ENCODE measurements at regions not wholly inside any gene's neighbourhood (a gene's known extent, or its start where the extent isn't known, plus 50 kb on each side); places are given as distances from the start of the nearest gene placed in this dataset.

- no peaks in the 10 kb centered on the region for H3K27me3 ChIP-seq
- no peak overlapping the region for H3K4me3 ChIP-seq
- H3K4me1 ChIP-seq = no peaks in the 10 kb centered on the region
- H3K27ac ChIP-seq = no peak overlapping the region
- H3K36me3 ChIP-seq = no peaks in the 10 kb centered on the region
- no peaks in the 10 kb centered on the region for H3K9me3 ChIP-seq
- TF ChIP-seq CTCF (IDR thresholded peaks at IDR 0.05) = no peak
- no peak for TF ChIP-seq POLR2A (IDR thresholded peaks at IDR 0.05)
- no peak for DNase-seq
Measured at GRCh38 chr7:8354503-8354902, 78.9 kb upstream of the NXPH1 start.

GRCh38 chr7:8356071-8356470 lies 77.3 kb upstream of the NXPH1 start:
- Histone ChIP-seq H3K27ac (no peak overlapping the region), H3K4me1 (no peaks in the 10 kb centered on the region), H3K36me3 (no peaks in the 10 kb centered on the region), H3K27me3 (no peaks in the 10 kb centered on the region), H3K4me3 (no peak overlapping the region), H3K9me3 (no peaks in the 10 kb centered on the region)
- no peak for DNase-seq
- TF ChIP-seq POLR2A (IDR thresholded peaks at IDR 0.05) (no peak), CTCF (IDR thresholded peaks at IDR 0.05) (no peak)

GRCh38 chr7:8357536-8357935 lies 75.9 kb upstream of the NXPH1 start:
- TF ChIP-seq CTCF (IDR thresholded peaks at IDR 0.05) (no peak), POLR2A (IDR thresholded peaks at IDR 0.05) (no peak)
- H3K4me1 ChIP-seq = no peaks in the 10 kb centered on the region

GRCh38 chr7:8360564-8361153 lies 72.8 kb upstream of the NXPH1 start:
- H3K4me3 ChIP-seq = no peak overlapping the region
- H3K27me3 ChIP-seq = no peaks in the 10 kb centered on the region
- no peak for TF ChIP-seq POLR2A (IDR thresholded peaks at IDR 0.05)
- TF ChIP-seq CTCF (IDR thresholded peaks at IDR 0.05) = no peak
- H3K36me3 ChIP-seq = no peaks in the 10 kb centered on the region
- no peak for DNase-seq
- no peaks in the 10 kb centered on the region for H3K4me1 ChIP-seq
- H3K27ac ChIP-seq = no peak overlapping the region
- no peaks in the 10 kb centered on the region for H3K9me3 ChIP-seq

More at GRCh38 chr7:8357536-8357935, 75.9 kb upstream of the NXPH1 start:
- no peak overlapping the region for H3K27ac ChIP-seq
- no peak overlapping the region for H3K4me3 ChIP-seq
- no peak for DNase-seq
- H3K27me3 ChIP-seq = no peaks in the 10 kb centered on the region
- no peaks in the 10 kb centered on the region for H3K36me3 ChIP-seq
- H3K9me3 ChIP-seq = no peaks in the 10 kb centered on the region

GRCh38 chr7:8362723-8363369 lies 70.6 kb upstream of the NXPH1 start:
- H3K36me3 ChIP-seq = no peaks in the 10 kb centered on the region
- no peaks in the 10 kb centered on the region for H3K9me3 ChIP-seq
- H3K4me1 ChIP-seq = no peaks in the 10 kb centered on the region
- TF ChIP-seq CTCF (IDR thresholded peaks at IDR 0.05) = no peak
- no peak for TF ChIP-seq POLR2A (IDR thresholded peaks at IDR 0.05)
- H3K27me3 ChIP-seq = no peaks in the 10 kb centered on the region
- no peak overlapping the region for H3K27ac ChIP-seq
- DNase-seq = no peak
- H3K4me3 ChIP-seq = no peak overlapping the region

Data from Peyer's patch (tissue), 4 donors.